Cardiac muscle cell (in vitro differentiated cells and primary cell): ENCODE measurements at regions not wholly inside any gene's neighbourhood (a gene's known extent, or its start where the extent isn't known, plus 50 kb on each side); places are given as distances from the start of the nearest gene placed in this dataset.
A peak's percentile ranks its signal among the peaks of the same experiment; 100 is the strongest.

Experiments used
- DNase-seq, 2 donors: peaks; one replicate each; pipeline versions ENCODE4 v3.0.0 to v3.0.0-alpha.2; 2010 to 2017; ENCODE audit warnings: low read depth in 1 of 2, low spot score in 1 of 2
- H3K27ac ChIP-seq: fragments of 200-600 bp; sonication (generic); 2 replicates; pipeline ENCODE4 v1.5.1; 2016
- H3K27me3 ChIP-seq: fragments of 200-600 bp; sonication (generic); 2 replicates; pipeline ENCODE4 v1.6.0; 2016; ENCODE audit warnings: control low read depth
- H3K36me3 ChIP-seq: fragments of 200-600 bp; sonication (generic); 2 replicates; pipeline ENCODE4 v1.5.1; 2016; ENCODE audit warnings: control low read depth
- H3K4me1 ChIP-seq: fragments of 200-600 bp; sonication (generic); 2 replicates; pipeline ENCODE4 v1.8.1; 2017; ENCODE audit warnings: low read depth, mild to moderate bottlenecking, mixed run types
- H3K4me3 ChIP-seq: fragments of 200-600 bp; sonication (generic); 2 replicates; pipeline ENCODE4 v1.5.1; 2016; ENCODE audit warnings: mild to moderate bottlenecking
- H3K9me3 ChIP-seq: fragments of 200-600 bp; sonication (generic); 2 replicates; pipeline ENCODE4 v1.5.1; 2017; ENCODE audit warnings: low read depth, mild to moderate bottlenecking, control low read depth
- CTCF ChIP-seq: IDR thresholded peaks from 2 replicates; pipeline ENCODE4 v1.5.1; 2012; ENCODE audit warnings: low read depth, mild to moderate bottlenecking, low read length

- no peaks in the 10 kb centered on the region for H3K36me3 ChIP-seq
- H3K4me3 ChIP-seq = no peak overlapping the region
- peaks cover 41% of the 10 kb centered on the region for H3K27me3 ChIP-seq
- H3K27ac ChIP-seq = no peak overlapping the region
- no peaks in the 10 kb centered on the region for H3K9me3 ChIP-seq
- TF ChIP-seq CTCF = no peak
- DNase-seq = no peak
- no peaks in the 10 kb centered on the region for H3K4me1 ChIP-seq
Observed at GRCh38 chr7:55690-56248, 136.6 kb upstream of the FAM20C start.

GRCh38 chr7:56291-56913 lies 136.0 kb upstream of the FAM20C start:
- TF ChIP-seq CTCF = no peak
- no peak for DNase-seq
- Histone ChIP-seq H3K27me3 (peaks cover 36% of the 10 kb centered on the region), H3K4me3 (no peak overlapping the region), H3K9me3 (no peaks in the 10 kb centered on the region), H3K27ac (no peak overlapping the region), H3K4me1 (no peaks in the 10 kb centered on the region), H3K36me3 (no peaks in the 10 kb centered on the region)

- TF ChIP-seq CTCF = no peak
- Histone ChIP-seq H3K27ac (no peak overlapping the region), H3K4me3 (no peak overlapping the region), H3K9me3 (no peaks in the 10 kb centered on the region), H3K27me3 (peaks cover 36% of the 10 kb centered on the region), H3K4me1 (no peaks in the 10 kb centered on the region), H3K36me3 (no peaks in the 10 kb centered on the region)
- DNase-seq = no peak
Observed at GRCh38 chr7:57071-57470, 135.3 kb upstream of the FAM20C start.

- Histone ChIP-seq H3K27ac (no peak overlapping the region), H3K27me3 (peaks cover 36% of the 10 kb centered on the region), H3K9me3 (no peaks in the 10 kb centered on the region), H3K4me1 (no peaks in the 10 kb centered on the region), H3K4me3 (no peak overlapping the region), H3K36me3 (no peaks in the 10 kb centered on the region)
- DNase-seq = peak in 1 of 2 donors; percentile 47
- TF ChIP-seq CTCF = no peak
Observed at GRCh38 chr7:57482-58255, 134.7 kb upstream of the FAM20C start.

GRCh38 chr7:58316-58715 lies 134.1 kb upstream of the FAM20C start:
- DNase-seq = no peak
- H3K27me3 ChIP-seq = peaks cover 36% of the 10 kb centered on the region
- H3K27ac ChIP-seq = no peak overlapping the region
- H3K4me1 ChIP-seq = no peaks in the 10 kb centered on the region
- no peaks in the 10 kb centered on the region for H3K9me3 ChIP-seq
- no peak overlapping the region for H3K4me3 ChIP-seq
- no peak for TF ChIP-seq CTCF
- H3K36me3 ChIP-seq = no peaks in the 10 kb centered on the region
